HG02840 (cell line): ENCODE measurements at regions not wholly inside any gene's neighbourhood (a gene's known extent, or its start where the extent isn't known, plus 50 kb on each side); places are given as distances from the start of the nearest gene placed in this dataset.
A peak's percentile ranks its signal among the peaks of the same experiment; 100 is the strongest.
"Not testable (repeated sequence)": the region's sequence is repeated elsewhere in the genome, so short reads cannot be mapped to it uniquely, and the experiment has no call there.

Experiments used
- ATAC-seq: cut with Tn5 transposase; IDR thresholded peaks from one replicate; pipeline ENCODE4 v1.9.1; 2021; ENCODE audit warnings: mild to moderate bottlenecking, moderate library complexity, moderate number of reproducible peaks; ENCODE audit not compliant: unreplicated experiment, low FRiP score

DNA sequence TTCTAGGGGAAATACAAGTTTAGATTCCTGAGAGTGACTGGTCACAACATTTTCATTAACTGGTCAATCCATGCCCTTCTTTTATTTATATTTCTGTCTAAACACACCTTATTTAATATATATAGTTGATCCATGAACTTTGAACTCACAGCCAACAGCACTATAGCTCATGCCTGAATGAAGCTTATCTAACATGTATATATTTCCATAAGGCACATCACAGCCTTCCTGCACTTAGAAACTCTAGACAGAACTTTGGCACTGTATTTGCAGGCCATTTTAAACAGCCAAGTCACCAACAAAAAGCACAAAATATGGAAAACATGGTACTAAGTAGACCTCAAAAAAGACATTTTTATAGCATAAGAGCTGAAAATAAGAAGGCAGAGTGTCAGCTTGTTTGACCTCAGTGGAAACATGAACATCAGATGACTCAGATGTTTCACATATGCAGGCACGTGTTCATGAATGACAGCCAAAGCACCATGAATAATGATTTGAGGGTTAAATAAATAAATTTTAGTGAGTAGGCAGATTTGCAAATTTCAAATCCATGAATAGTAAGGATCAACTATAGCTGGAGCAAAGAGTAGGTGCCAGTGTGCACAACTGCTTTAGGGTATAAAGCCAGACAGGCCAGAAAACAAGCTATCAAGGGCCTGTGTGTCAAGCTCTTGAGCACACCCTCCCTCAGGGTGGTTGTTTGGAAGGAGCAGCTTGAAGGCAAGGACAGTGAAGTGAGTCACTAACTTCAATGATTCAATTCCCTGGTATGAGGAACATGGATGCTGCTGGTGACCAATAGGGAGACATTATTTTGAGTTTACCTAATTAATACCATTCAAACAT is 88.9 kb upstream of the NT5E start:
- peak; percentile 45 for ATAC-seq

DNA sequence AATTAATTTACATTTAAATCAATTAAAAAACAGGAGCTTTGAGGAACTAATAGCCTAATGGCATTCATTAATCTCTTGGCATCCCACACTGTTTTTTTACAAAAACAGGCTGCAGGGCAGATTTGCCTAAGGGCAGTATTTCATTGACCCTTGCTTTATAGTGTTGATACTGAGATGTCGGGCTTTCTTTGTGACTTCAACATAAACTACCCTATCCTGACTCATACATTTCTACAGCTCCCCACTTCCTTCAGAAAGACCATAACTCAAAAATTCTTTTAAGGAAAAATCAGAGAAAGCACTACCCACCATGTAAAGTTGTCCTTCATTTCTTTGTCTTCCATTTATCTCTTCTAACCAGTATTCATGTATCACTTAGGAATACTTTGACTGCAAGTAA is 92.2 kb upstream of the NT5E start:
- no peak for ATAC-seq

DNA sequence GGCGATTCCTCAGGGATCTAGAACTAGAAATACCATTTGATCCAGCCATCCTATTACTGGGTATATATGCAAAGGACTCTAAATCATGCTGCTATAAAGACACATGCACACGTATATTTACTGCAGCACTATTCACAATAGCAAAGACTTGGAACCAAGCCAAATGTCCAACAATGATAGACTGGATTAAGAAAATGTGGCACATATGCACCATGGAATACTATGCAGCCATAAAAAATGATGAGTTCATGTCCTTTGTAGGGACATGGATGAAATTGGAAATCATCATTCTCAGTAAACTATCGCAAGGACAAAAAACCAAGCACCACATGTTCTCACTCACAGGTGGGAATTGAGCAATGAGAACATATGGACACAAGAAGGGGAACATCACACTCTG is 93.1 kb upstream of the NT5E start:
- ATAC-seq: not testable (repeated sequence)

DNA sequence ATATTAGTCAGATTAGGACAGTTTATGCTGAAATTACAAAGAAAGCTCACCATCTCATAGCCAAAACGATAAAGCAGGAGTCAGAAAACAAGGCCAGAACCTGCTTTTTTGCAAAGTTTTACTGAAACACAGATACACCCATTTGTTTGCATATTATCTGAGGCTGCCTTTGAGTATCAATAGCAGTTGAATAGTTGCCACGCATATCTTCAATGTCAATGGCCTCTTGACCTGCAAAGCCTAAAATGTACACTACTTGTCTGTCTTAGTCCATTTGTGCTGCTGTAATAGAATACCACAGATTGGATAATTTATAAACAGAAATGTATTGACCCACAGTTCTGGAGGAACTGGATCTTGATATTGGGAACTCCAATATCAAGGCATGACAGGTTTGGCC is 94.1 kb upstream of the NT5E start:
- no peak for ATAC-seq

DNA sequence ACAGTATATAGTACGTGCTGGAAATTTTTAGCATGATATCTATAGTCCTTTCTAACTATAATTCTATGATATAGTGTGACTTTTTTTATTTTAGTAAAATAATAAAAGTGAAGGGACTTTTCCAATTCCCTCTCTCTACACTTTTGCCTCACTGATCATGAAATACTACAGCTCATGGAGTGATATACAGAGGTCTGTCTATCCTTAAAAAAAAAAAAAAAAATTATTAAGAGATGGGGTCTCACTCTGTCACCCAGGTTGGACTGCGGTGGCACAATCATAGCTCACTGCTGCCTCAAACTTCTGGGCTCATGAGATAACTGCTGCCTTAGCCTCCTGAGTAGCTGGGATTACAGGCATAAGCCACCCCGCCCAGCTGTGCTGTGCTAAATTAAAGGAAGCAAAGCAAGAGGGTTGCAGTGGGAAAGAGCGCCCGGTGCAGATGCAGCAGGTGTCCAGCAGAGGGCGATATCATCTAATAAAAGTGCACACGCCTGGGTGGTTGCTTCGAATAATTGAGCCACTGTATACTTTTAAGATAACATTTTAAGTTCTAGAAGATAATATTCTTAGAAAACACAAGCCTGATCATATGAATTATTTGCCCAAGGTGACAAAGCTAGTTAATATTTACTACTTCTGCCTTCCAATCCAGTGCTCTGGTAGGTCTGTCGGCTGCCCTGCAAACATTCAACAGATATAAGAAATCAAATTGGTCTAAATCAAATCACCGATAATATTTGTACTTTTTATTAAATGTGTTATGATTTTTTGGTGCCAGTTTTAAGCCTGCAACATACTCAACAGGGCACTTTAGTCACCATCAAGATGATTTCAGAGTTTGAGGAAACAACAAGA is 94.9 kb upstream of the NT5E start:
- no peak for ATAC-seq

DNA sequence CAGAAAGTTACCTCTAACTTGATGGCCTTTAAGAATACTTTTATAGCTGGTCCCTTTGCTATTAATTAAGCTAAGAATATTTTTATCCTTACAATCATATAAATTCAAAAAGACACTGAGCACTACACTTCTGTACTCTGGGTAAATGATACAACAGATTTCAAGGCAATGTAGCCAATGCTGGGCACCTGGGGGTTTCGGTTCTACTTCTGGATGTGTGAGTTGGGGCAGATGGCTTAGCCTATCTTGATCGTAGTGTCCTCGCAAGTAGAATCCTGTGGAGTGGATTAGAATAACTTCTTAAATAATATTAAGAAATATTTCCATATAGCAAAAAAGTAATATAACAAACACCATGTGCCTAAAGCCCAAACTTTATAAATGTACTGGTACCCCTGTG is 96.9 kb upstream of the NT5E start:
- ATAC-seq: no peak

DNA sequence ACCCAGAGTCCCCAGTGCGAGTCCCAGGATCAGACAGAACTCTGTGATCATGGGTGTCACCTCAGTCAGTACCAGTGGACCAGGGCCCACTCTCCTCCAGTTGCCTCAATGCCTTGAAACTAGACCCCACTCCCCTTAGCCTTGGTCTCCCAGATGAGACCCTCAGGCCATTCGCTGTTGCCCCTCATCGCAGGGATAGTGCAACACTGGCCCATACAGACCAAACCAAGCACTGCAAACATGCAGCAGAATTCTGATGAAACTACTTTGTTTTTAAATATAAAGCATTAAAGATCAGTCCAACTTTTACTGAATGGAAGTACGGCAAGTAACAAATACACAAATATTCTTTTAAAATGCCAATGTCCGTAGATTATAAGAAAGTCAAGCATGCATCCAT is 101.2 kb upstream of the NT5E start:
- ATAC-seq: no peak

DNA sequence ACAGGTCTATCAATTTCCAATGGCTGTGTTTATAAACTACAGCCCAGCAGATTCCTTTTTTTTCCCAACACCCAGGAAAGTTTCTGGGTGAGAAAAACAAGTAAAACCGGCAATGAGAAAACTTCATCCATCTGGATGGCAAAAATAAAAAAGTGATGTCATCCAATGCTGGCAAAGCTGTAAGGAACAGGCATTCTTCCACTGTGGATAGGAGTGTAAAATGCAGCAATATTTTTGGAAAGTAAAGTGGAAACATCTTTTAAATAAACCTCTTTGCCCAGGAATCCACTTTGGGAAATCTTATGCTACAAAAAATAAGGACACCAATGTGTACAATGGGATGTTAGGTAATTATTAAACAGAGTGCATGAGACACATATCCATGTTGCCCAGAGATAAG is 102.1 kb upstream of the NT5E start:
- no peak for ATAC-seq

DNA sequence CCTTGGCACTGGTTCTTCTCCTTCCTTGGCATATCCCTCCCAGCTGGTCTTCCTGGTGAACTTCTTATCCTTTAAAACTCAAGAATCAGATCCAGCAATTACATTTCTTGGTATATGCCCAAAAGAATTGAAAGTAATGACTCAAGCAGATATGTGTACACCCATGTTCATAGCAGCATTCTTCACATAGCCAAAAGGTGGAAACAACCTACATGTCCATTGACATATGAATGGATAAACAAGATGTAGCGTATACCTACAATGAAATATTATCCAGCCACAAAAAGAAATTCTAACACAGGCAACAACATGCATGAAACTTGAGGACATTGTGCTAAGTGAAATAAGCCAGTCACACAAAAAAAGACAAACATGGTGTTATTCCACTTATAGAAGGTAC is 103.7 kb upstream of the NT5E start:
- ATAC-seq: no peak

DNA sequence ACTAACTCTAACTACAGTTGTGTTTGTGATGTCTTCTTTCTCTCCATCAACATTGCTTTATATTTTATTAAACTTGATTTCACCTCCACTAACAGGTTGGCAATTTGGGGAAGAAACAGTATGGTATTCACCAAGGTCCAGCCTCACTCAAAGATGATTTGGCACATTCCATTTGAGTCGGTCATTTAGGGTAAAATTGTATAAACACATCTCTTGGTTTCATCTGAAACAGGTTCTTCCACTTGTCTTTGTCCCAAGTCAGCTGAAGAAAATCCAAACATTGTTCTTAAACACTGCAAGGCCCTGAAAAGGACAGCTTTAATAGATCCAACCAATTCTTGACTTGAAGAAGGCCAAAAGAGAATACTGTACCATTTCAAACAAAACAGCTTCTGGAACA is 104.9 kb upstream of the NT5E start:
- no peak for ATAC-seq

DNA sequence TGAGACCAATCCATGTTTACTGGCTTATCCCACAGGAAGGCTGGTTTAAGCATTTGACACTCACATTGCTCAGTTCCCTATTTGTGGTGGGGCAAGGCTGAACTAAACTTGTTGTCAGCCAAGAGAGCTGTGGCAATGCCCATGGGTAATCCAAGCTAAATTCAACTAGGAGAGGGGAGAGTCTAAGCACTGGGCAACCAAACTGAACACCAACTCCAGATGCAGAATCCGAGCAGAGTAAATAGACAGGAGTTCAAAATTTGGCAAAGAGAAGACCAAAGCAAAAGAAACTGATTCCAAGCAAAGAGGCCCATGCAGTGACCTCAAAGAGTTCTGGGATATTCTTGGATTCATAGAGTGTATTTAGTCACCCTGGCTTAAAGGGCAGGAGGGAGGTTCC is 106.5 kb upstream of the NT5E start:
- no peak for ATAC-seq

DNA sequence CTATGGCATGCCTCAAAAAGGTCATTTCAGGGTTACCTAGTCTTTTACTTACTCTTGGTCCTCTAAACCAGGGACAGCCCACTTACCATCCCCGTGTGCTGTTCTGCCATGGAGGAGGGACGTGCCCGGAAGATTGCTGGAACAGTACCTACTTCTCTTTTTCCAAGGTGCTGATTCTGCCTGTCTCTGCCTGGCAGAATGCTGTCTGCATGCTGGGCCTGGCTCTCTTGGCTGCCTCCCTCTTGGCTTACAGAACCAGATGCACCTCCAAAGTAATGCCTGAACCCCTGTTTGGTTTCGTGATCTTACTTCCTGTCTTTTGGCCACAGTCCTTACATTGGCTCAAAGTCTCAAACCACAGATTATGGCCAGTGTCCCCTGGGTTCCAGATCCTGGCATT is 120.7 kb upstream of the NT5E start:
- ATAC-seq: no peak

DNA sequence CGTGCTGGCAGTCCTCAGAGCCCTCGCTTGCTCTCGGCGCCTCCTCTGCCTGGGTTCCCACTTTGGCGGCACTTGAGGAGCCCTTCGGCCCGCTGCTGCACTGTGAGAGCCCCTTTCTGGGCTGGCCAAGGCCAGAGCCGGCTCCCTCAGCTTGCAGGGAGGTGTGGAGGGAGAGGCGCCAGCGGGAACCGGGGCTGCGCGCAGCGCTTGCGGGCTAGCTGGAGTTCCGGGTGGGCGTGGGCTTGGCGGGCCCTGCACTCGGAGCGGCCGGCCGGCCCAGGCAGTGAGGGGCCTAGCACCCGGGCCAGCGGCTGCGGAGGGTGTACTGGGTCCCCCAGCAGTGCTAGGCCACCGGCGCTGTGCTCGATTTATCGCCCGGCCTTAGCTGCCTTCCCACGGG is 124.1 kb upstream of the NT5E start:
- ATAC-seq: not testable (repeated sequence)

DNA sequence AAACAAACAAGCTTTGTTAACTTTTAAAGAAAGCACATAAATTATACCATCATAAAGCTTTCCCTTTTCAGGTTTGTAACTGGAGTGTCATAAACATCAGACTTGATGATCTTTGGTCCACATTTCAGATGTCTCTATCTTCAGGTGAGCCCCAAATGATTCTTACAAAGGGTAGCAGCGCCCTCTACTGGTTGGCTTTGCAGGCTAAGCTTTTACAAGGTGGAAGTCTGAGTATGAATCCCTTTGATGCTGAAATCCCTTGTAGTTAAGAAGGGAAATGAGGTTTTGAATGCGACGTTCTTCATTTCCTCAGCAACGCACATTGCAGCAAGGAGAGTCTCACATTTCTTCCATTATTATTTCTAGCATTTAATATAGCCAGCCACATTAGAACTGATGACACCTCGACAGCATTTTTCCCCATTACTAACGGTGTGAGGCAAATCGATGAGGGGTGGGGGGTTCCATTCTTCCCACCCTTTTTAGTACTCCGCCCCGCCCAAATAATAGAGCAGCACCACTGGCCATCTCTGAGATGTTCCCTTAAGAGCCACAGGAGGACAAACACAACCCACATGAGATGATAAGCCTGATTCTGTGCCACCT is 126.3 kb upstream of the NT5E start:
- ATAC-seq: no peak

DNA sequence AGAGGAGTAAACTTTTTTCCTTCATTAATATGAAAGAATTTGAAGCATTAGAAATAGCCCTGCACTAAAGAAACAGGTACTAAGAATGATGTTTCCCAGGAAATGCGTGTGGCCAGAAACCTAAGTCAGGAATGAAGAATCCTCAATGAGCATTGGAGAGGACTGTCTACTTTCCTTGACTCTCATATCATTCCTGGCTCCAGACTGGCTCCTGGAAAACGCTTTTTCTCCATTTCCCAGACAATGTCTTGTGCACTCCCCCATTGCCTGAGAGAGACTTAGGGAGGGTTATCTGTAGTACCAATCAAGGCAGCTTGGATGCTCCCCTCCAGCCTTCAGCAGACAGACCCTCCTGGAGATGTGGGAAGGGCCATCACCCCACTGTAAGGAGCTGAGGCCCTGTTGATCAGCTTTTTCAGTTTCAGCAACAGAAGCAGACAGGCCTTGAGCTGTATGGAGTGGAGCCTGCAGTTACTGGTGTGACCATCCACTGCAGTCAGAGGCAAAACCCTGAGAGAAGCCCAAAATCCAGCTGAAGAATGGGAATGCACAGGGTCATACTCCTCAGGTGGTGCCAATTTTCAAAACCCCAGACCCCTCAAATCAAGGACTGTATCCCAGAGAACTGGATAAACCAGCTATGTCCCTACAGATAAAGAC is 127.3 kb upstream of the NT5E start:
- ATAC-seq: no peak

DNA sequence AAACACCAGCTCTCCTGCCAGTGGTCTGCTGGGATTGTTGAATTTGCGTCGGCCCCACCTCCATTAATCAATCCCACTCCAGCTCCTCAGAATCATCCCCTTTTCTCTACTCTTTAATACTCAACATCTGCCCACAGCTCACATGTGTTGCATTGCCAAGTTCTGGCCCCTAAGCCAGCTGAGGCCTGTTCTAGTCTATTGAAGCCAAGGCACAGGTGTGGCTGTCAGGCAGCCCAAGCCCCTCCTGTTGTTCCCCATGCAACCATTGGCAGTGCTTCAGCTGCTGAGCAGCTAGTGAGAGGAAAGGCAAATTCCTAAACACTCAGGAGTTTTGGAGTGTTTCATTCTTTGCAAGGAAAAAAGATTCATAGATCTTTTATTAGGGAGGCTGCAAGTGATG is 128.0 kb upstream of the NT5E start:
- ATAC-seq: no peak

DNA sequence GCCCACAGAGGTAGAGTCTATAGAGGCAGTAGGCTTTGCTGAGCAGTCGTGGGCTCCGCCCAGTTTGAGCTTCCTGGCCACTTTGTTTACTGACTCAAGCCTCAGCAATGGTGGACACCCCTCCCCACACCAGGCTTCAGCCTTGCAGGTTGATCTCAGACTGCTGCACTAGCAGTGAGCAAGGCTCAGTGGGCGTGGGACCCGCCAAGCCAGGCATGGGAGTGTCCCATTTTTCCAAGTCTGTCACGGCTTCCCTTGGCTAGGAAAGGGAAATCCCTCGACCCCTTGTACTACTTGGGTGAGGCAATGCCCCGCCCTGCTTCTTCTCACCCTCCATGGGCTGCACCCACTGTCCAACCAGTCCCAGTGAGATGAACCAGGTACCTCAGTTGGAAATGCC is 135.3 kb upstream of the NT5E start:
- ATAC-seq: no peak

DNA sequence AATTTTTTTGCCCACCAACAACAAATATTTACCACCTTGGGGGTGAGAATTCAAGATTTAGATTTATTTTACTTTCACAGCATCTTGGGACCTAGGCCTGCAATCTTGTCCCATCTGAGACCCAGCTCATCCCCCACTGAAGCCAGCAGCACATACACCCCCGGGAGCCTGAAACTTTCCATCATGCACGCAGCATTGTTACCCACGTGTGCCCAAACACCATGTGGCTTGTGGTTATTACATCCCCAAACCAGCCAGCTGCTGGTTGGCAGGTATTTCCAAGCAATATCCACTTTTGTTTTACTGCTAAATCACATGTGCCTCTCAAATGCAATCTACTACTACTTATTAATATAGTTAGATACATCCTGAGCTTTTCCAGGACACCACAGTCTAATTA is 149.3 kb upstream of the NT5E start:
- ATAC-seq: no peak

DNA sequence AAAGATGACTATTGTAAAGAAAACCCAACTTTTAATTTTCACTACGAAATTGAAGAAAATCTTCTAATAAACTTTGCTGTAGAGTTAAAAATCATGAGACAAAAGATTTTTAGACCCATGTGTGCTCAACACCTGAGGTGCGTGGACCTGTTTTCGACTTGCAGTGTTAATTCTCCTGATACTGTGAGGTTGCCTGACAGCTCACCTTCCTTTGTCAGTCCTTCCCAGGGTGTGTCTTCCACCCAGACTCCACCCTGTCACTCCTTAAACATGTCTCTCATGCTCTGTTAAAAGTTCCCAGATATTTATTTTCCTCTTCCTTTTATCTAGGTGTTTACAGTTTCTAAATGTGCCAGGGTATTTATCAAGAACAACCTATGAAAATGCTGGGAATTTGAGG is 151.3 kb upstream of the NT5E start:
- no peak for ATAC-seq

DNA sequence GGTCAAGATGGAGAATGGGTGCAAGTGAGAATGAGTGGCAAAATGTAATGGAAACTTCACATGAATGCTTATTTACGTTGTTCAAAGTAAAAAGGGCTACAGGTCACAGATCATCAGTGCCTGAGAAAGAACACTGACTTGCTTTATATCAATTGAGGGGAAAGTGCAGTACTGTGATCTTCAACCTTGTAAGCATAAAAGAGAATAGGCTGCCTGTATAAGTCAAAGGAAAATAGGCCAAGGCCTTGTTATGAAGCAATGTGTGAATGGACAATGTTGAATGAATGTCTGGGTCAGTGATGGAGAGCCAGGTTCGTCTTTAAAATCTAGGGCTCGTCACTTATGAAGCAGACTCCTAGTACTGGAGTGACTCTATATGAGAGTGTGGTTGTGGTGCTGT is 158.6 kb upstream of the NT5E start:
- no peak for ATAC-seq

DNA sequence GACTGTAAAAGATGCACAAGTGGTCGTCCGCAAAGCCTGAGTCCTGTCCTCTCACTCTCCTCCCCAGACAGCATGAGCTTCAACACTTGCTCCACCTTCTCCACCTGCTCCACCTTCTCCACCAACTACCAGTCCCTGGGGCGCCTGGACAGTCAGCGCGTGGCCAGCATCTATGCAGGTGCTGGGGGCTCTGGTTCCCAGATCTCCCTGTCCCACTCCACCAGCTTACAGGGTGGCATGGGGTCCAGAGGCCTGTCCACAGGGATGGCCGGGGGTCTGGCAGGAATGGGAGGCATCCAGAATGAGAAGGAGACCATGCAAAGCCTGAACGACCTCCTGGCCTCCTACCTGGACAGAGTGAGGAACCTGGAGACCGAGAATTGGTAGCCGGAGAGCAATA is 162.2 kb upstream of the NT5E start:
- no peak for ATAC-seq
